GM12878 (cell line): ENCODE measurements at regions not wholly inside any gene's neighbourhood (a gene's known extent, or its start where the extent isn't known, plus 50 kb on each side); places are given as distances from the start of the nearest gene placed in this dataset.

ENCODE experiments used
- ATAC-seq: fragments of 200-7000 bp; cut with Tn5 transposase; 3 replicates; pipeline ENCODE4 v1.9.1; 2020; ENCODE audit warnings: mild to moderate bottlenecking, moderate library complexity
- BruUV-seq: library from RNA; stranded (reverse); fragments of 400-500 nt; replicated peaks from 2 replicates; lab custom pipeline; 2021; lab: Mats Ljungman, UMichigan
- CTCF ChIA-PET: fragments of 300-600 bp; sonication (Branson Sonifier 250); formaldehyde crosslinking; extraction: SDS; loops from one replicate; lab custom pipeline; 2021; ENCODE audit warnings: inconsistent platforms; lab: Yijun Ruan, JAX
- POLR2A ChIA-PET: fragments of 350-600 bp; formaldehyde crosslinking; extraction: SDS; loops from one replicate; lab custom pipeline; 2021; ENCODE audit warnings: inconsistent platforms; lab: Charles Lee
- RAD21 ChIA-PET: fragments of 300-600 bp; sonication (Branson Sonifier 250); formaldehyde crosslinking; loops from one replicate; lab custom pipeline; 2023; ENCODE audit warnings: antibody characterized with exemption; ENCODE audit not compliant: unreplicated experiment; lab: Charles Lee
- SMC1A ChIA-PET: fragments of 300-600 bp; sonication (Branson Sonifier 250); formaldehyde crosslinking; loops from one replicate; lab custom pipeline; 2023; ENCODE audit not compliant: unreplicated experiment, uncharacterized antibody; lab: Charles Lee
- DNase-seq: peaks from one replicate; pipeline ENCODE4 v3.0.0-alpha.2; 2011; ENCODE audit warnings: low read depth, low spot score
- FAIRE-seq: peaks from 3 replicates; lab custom pipeline; 2011; peaks lifted over from hg19 to GRCh38; lab: Jason Lieb, UNC
- H2AFZ ChIP-seq: 2 replicates; pipeline ENCODE4 v1.6.0; 2011; ENCODE audit warnings: low read depth, low read length, control low read depth; ENCODE audit not compliant: control insufficient read depth
- H3K27ac ChIP-seq: 2 replicates; pipeline ENCODE4 v1.5.1; 2011; ENCODE audit warnings: control low read depth; ENCODE audit not compliant: control insufficient read depth, insufficient read depth
- H3K27me3 ChIP-seq, 2 experiments: replicated peaks in 1 of 2; 2 replicates each; pipeline versions ENCODE4 v1.6.0 to v1.6.1; 2011; ENCODE audit warnings: low read length in 1 of 2; ENCODE audit not compliant: control insufficient read depth in 2 of 2, insufficient read depth in 2 of 2
- H3K36me3 ChIP-seq, 2 experiments: 2 replicates each; pipeline ENCODE4 v1.5.1; 2011; ENCODE audit warnings: low read length in 1 of 2; ENCODE audit not compliant: control insufficient read depth in 2 of 2, insufficient read depth in 2 of 2
- H3K4me1 ChIP-seq: 2 replicates; pipeline ENCODE4 v1.6.1; 2011; ENCODE audit warnings: mild to moderate bottlenecking, low read length, moderate library complexity, mixed read lengths; ENCODE audit not compliant: control insufficient read depth, insufficient read depth
- H3K4me2 ChIP-seq: 2 replicates; pipeline ENCODE4 v1.6.0; 2011; ENCODE audit warnings: control low read depth; ENCODE audit not compliant: control insufficient read depth, insufficient read depth
- H3K4me3 ChIP-seq: fragments of 200-600 bp; sonication (generic); 2 replicates; pipeline ENCODE4 v1.5.1; 2016
- H3K79me2 ChIP-seq: 2 replicates; pipeline ENCODE4 v1.6.0; 2011; ENCODE audit warnings: low read length; ENCODE audit not compliant: control insufficient read depth, insufficient read depth
- H3K9ac ChIP-seq: 2 replicates; pipeline ENCODE4 v1.8.0; 2011; ENCODE audit warnings: low read length, control low read depth, mixed read lengths; ENCODE audit not compliant: control insufficient read depth, insufficient read depth
- H3K9me3 ChIP-seq: replicated peaks from 3 replicates; pipeline ENCODE4 v1.5.1; 2011; ENCODE audit warnings: mild to moderate bottlenecking, low read length; ENCODE audit not compliant: control insufficient read depth, insufficient read depth
- H4K20me1 ChIP-seq: 2 replicates; pipeline ENCODE4 v1.6.0; 2011; ENCODE audit not compliant: control insufficient read depth, insufficient read depth
- CBX5 ChIP-seq: sonication (generic); IDR thresholded peaks from 2 replicates; pipeline ENCODE4 v1.6.1; 2016; ENCODE audit warnings: low read depth, moderate library complexity, mild to moderate bottlenecking, inconsistent platforms
- CHD4 ChIP-seq: fragments of 200-600 bp; sonication (generic); IDR thresholded peaks from 2 replicates; pipeline ENCODE4 v1.6.1; 2016; ENCODE audit warnings: mild to moderate bottlenecking
- DPF2 ChIP-seq: fragments of 450-650 bp; IDR thresholded peaks from 2 replicates; pipeline ENCODE4 v1.6.1; 2017; ENCODE audit warnings: mild to moderate bottlenecking
- GATAD2B ChIP-seq: fragments of 450-650 bp; conservative IDR thresholded peaks from 2 replicates; pipeline ENCODE4 v1.6.1; 2017; ENCODE audit warnings: low read depth, mild to moderate bottlenecking, moderate library complexity
- MYC ChIP-seq: IDR thresholded peaks from 2 replicates; pipeline ENCODE4 v1.6.1; 2011; ENCODE audit warnings: mild to moderate bottlenecking, low read length, moderate library complexity, inconsistent platforms; ENCODE audit not compliant: insufficient read depth, insufficient replicate concordance, insufficient read length, severe bottlenecking
- NBN ChIP-seq: fragments of 450-650 bp; IDR thresholded peaks from 2 replicates; pipeline ENCODE4 v1.6.1; 2016
- PAX5 ChIP-seq: IDR thresholded peaks from 2 replicates; pipeline ENCODE4 v1.6.1; 2011; ENCODE audit warnings: low read depth, low read length, borderline replicate concordance
- ZBED1 ChIP-seq: IDR thresholded peaks from 2 replicates; pipeline ENCODE4 v1.6.1; 2016; ENCODE audit warnings: borderline replicate concordance
- ZNF384 ChIP-seq: IDR thresholded peaks from 2 replicates; pipeline ENCODE4 v1.6.1; 2012; ENCODE audit warnings: low read depth, mild to moderate bottlenecking, low read length, improper control_type of control experiment, borderline replicate concordance
- ZSCAN29 ChIP-seq: fragments of 450-650 bp; IDR thresholded peaks from 2 replicates; pipeline ENCODE4 v1.6.1; 2017; ENCODE audit warnings: mild to moderate bottlenecking, moderate library complexity
- WGBS: methylation state at CpG from one replicate; pipeline ENCODE4 v1.1.6; 2016; ENCODE audit warnings: low lambda C conversion rate; ENCODE audit not compliant: insufficient replicate concordance, insufficient coverage; ENCODE audit errors: missing lambda C conversion rate; 5-methylcytosine and 5-hydroxymethylcytosine counted together
- in situ Hi-C: fragments of 300-500 bp; cut with MboI; formaldehyde crosslinking; loops from 9 replicates; pipeline ENCODE4 v1.14.3; 2018; ENCODE audit warnings: mixed read lengths
- intact Hi-C: fragments of 100-400 bp; cut with micrococcal nuclease; formaldehyde crosslinking; loops from one replicate; pipeline ENCODE4 v1.14.2; 2022; ENCODE audit not compliant: unreplicated experiment
- TF ChIP-seq, protein P1 (sequence below): IDR thresholded peaks from 2 replicates; pipeline ENCODE4 v1.6.1; 2011; ENCODE audit warnings: borderline replicate concordance, low read depth, mild to moderate bottlenecking, moderate library complexity, low read length; ENCODE audit not compliant: insufficient read depth, poor library complexity, severe bottlenecking
- TF ChIP-seq, protein P2 (sequence below): IDR thresholded peaks from 2 replicates; pipeline ENCODE4 v1.6.1; 2012; ENCODE audit warnings: low read depth, low read length, improper control_type of control experiment
- TF ChIP-seq, protein P3 (sequence below): fragments of 450-650 bp; IDR thresholded peaks from 2 replicates; pipeline ENCODE4 v1.6.1; 2017; ENCODE audit warnings: mild to moderate bottlenecking, moderate library complexity
- TF ChIP-seq, protein P4 (sequence below): fragments of 450-650 bp; IDR thresholded peaks from 2 replicates; pipeline ENCODE4 v1.6.1; 2014; ENCODE audit warnings: mild to moderate bottlenecking

DNA sequence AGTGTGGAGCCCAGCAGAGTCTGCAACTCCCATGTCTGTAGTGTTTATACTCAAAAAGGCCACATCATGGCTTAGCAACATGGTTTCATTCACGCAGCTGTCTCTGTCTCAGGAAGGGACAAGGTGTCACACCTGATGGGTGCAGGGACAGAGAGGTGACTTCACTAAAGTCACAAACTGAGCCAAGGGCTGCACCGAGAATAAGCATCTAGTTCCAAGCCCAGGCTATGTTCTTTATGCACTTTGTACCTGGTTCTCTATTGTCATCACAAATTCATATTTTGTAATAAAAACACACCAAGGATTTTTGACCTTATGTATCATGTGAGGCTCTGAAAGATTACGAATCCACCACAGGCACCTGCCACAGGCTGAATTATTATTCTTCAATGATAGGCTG lies 64.9 kb upstream of the STK32A start:
- RAD21 ChIA-PET: interaction anchor here (1.0 kb wide), 1 partner anchor 19 kb away, joined by 4 read pairs; no protein-coding TSS in a partner anchor
- H3K36me3 ChIP-seq: no peaks in the 10 kb centered on the region
- H3K4me1 ChIP-seq: no peaks in the 10 kb centered on the region
- H3K9ac ChIP-seq: no peak overlapping the region
- no TSS peak for BruUV-seq
- H3K9me3 ChIP-seq: no peaks in the 10 kb centered on the region
- ATAC-seq (peak; percentile 48; the same call in 2 of the 3 replicates), DNase-seq (no peak), FAIRE-seq (no peak)
- H3K79me2 ChIP-seq: no peaks in the 10 kb centered on the region
- no peak overlapping the region for H3K27ac ChIP-seq
- H2AFZ ChIP-seq: no peak overlapping the region
- in situ Hi-C loops (no loop called here), intact Hi-C loops (no loop called here)
- H4K20me1 ChIP-seq: no peaks in the 10 kb centered on the region
- no peak overlapping the region for H3K4me3 ChIP-seq
- no peak overlapping the region for H3K4me2 ChIP-seq
- TF ChIP-seq GATAD2B (no peak), NBN (no peak), MYC (no peak), PAX5 (no peak), CBX5 (no peak), CHD4 (no peak), DPF2 (no peak), ZSCAN29 (no peak), ZBED1 (no peak), ZNF384 (no peak)
- TF ChIP-seq, protein P1, sequence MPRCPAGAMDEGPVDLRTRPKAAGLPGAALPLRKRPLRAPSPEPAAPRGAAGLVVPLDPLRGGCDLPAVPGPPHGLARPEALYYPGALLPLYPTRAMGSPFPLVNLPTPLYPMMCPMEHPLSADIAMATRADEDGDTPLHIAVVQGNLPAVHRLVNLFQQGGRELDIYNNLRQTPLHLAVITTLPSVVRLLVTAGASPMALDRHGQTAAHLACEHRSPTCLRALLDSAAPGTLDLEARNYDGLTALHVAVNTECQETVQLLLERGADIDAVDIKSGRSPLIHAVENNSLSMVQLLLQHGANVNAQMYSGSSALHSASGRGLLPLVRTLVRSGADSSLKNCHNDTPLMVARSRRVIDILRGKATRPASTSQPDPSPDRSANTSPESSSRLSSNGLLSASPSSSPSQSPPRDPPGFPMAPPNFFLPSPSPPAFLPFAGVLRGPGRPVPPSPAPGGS: no peak
- TF ChIP-seq, protein P2, sequence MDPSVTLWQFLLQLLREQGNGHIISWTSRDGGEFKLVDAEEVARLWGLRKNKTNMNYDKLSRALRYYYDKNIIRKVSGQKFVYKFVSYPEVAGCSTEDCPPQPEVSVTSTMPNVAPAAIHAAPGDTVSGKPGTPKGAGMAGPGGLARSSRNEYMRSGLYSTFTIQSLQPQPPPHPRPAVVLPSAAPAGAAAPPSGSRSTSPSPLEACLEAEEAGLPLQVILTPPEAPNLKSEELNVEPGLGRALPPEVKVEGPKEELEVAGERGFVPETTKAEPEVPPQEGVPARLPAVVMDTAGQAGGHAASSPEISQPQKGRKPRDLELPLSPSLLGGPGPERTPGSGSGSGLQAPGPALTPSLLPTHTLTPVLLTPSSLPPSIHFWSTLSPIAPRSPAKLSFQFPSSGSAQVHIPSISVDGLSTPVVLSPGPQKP: no peak
- TF ChIP-seq, protein P3, sequence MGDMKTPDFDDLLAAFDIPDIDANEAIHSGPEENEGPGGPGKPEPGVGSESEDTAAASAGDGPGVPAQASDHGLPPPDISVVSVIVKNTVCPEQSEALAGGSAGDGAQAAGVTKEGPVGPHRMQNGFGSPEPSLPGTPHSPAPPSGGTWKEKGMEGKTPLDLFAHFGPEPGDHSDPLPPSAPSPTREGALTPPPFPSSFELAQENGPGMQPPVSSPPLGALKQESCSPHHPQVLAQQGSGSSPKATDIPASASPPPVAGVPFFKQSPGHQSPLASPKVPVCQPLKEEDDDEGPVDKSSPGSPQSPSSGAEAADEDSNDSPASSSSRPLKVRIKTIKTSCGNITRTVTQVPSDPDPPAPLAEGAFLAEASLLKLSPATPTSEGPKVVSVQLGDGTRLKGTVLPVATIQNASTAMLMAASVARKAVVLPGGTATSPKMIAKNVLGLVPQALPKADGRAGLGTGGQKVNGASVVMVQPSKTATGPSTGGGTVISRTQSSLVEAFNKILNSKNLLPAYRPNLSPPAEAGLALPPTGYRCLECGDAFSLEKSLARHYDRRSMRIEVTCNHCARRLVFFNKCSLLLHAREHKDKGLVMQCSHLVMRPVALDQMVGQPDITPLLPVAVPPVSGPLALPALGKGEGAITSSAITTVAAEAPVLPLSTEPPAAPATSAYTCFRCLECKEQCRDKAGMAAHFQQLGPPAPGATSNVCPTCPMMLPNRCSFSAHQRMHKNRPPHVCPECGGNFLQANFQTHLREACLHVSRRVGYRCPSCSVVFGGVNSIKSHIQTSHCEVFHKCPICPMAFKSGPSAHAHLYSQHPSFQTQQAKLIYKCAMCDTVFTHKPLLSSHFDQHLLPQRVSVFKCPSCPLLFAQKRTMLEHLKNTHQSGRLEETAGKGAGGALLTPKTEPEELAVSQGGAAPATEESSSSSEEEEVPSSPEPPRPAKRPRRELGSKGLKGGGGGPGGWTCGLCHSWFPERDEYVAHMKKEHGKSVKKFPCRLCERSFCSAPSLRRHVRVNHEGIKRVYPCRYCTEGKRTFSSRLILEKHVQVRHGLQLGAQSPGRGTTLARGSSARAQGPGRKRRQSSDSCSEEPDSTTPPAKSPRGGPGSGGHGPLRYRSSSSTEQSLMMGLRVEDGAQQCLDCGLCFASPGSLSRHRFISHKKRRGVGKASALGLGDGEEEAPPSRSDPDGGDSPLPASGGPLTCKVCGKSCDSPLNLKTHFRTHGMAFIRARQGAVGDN: no peak
- TF ChIP-seq, protein P4, sequence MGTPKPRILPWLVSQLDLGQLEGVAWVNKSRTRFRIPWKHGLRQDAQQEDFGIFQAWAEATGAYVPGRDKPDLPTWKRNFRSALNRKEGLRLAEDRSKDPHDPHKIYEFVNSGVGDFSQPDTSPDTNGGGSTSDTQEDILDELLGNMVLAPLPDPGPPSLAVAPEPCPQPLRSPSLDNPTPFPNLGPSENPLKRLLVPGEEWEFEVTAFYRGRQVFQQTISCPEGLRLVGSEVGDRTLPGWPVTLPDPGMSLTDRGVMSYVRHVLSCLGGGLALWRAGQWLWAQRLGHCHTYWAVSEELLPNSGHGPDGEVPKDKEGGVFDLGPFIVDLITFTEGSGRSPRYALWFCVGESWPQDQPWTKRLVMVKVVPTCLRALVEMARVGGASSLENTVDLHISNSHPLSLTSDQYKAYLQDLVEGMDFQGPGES: no peak
- 17% methylated on average over 3 of the region's 3 CpGs for WGBS
- CTCF ChIA-PET: interaction anchor here (1.3 to 2.6 kb wide), 2 partner anchors 19 to 69 kb away, joined by 3 to 9 read pairs; no protein-coding TSS in a partner anchor
- SMC1A ChIA-PET: no interaction called here
- POLR2A ChIA-PET: no interaction called here
- H3K27me3 ChIP-seq: no peaks in the 10 kb centered on the region
